ENCODE measurements at regions not wholly inside any gene's neighbourhood (a gene's known extent, or its start where the extent isn't known, plus 50 kb on each side); places are given as distances from the start of the nearest gene placed in this dataset.

GRCh38 chr20:48189181-48189580 lies 403.9 kb upstream of the SULF2 start:
- TF ChIP-seq POLR2A (IDR thresholded peaks at IDR 0.05), result no peak
- peak in 2 of 7 experiments; percentile 8 to 26 for TF ChIP-seq CTCF (IDR thresholded peaks at IDR 0.05)
- H3K36me3 ChIP-seq (replicated peaks in 1 of 2; ENCODE audit: insufficient read depth in 1 of 2, low read depth in 2 of 2), result no peaks in the 10 kb centered on the region
- ATAC-seq, result no peak
- no peak for DNase-seq
- no peak overlapping the region for H3K4me3 ChIP-seq
- no peaks in the 10 kb centered on the region for H3K27me3 ChIP-seq
- intact Hi-C loops (cut with DNase I), result no loop called here
- H3K9me3 ChIP-seq, result no peaks in the 10 kb centered on the region
- WGBS, 2 donors, result 49 to 64% methylated on average over 4 of the region's 4 CpGs
- no peak overlapping the region for H3K27ac ChIP-seq
- H3K4me1 ChIP-seq, result no peaks in the 10 kb centered on the region

DNA sequence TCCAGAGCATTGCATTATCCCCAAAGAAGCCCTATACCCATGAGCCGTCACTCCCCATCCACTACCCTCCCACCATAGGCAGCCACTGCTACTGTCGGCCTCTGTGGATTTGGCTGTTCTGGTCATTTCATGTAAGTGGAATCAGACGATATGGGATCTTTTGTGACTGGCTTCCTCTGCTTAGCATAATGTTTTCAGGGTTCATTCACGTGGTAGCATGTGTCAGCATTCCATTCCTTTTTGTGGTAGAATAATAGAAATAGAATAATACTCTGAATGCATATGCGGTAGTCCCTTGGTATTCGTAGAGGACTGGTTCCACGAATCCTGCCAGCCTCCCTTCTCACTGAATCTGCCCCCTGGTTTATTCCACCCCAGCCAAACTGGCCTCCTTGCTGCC lies 402.6 kb upstream of the SULF2 start:
- H3K4me1 ChIP-seq, result no peaks in the 10 kb centered on the region
- no peak overlapping the region for H3K27ac ChIP-seq
- H3K36me3 ChIP-seq (replicated peaks in 1 of 2; ENCODE audit: insufficient read depth in 1 of 2, low read depth in 2 of 2), result no peaks in the 10 kb centered on the region
- TF ChIP-seq POLR2A (IDR thresholded peaks at IDR 0.05) (no peak), CTCF (IDR thresholded peaks at IDR 0.05) (no peak)
- no peaks in the 10 kb centered on the region for H3K9me3 ChIP-seq
- no peaks in the 10 kb centered on the region for H3K27me3 ChIP-seq
- no peak overlapping the region for H3K4me3 ChIP-seq
- DNase-seq (no peak), ATAC-seq (no peak)
- 76 to 82% methylated on average over 7 of the region's 7 CpGs for WGBS, 2 donors
- intact Hi-C loops (cut with DNase I), result no loop called here

DNA sequence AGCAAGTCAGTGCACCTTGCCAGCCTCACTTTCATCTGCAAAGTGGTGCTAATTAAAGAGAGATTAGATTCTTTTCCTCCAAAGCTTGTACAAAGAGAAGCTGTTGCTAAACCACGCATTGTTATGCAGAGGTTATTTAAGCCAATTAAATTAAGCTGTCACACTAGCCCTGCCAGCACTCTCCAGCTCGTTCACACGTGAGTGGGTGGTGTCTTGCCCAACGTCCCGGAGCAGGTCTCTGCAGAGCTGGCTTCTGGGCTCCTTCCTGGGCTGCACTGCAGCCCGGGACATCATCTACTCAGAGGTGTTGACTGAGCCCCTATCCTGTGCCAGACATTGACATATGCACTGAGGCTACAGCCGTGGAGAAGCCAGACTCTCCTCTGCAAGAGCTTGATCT lies 401.6 kb upstream of the SULF2 start:
- Histone ChIP-seq H3K27me3 (no peaks in the 10 kb centered on the region), H3K4me1 (no peaks in the 10 kb centered on the region), H3K4me3 (no peak overlapping the region), H3K9me3 (no peaks in the 10 kb centered on the region), H3K27ac (no peak overlapping the region), H3K36me3 (replicated peaks in 1 of 2; ENCODE audit: insufficient read depth in 1 of 2, low read depth in 2 of 2) (no peaks in the 10 kb centered on the region)
- DNase-seq (no peak), ATAC-seq (no peak)
- no peak for TF ChIP-seq CTCF (IDR thresholded peaks at IDR 0.05)
- TF ChIP-seq POLR2A (IDR thresholded peaks at IDR 0.05), result no peak
- WGBS, 2 donors, result 41 to 42% methylated on average over 6 to 7 of the region's 7 CpGs
- intact Hi-C loops (cut with DNase I), result no loop called here

DNA sequence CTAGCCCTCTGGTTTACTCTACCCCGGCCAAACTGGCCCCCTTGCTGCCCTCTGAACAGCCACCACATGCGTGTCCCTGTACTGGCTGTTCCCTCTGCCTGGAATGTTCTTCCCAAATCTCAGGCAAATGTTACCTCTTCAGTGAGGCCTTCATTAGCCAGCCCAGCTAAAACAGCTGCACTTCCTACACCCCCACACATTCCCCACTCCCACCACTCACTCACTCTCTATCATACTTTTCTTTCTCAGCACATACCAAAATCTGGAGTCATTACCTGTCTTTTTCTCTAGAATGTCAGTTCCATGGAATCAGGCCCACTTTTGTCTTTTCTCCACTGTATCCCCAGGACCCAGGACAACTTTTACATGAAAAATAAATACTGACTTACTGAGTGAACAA lies 401.2 kb upstream of the SULF2 start:
- Histone ChIP-seq H3K4me1 (no peaks in the 10 kb centered on the region), H3K27me3 (no peaks in the 10 kb centered on the region), H3K4me3 (no peak overlapping the region), H3K9me3 (no peaks in the 10 kb centered on the region), H3K27ac (no peak overlapping the region), H3K36me3 (replicated peaks in 1 of 2; ENCODE audit: insufficient read depth in 1 of 2, low read depth in 2 of 2) (no peaks in the 10 kb centered on the region)
- no peak for TF ChIP-seq POLR2A (IDR thresholded peaks at IDR 0.05)
- TF ChIP-seq CTCF (IDR thresholded peaks at IDR 0.05), result no peak
- WGBS, 2 donors, result 74 to 80% methylated on average over 2 of the region's 2 CpGs
- ATAC-seq (no peak), DNase-seq (no peak)
- intact Hi-C loops (cut with DNase I), result no loop called here

GRCh38 chr20:48184229-48184628 lies 398.9 kb upstream of the SULF2 start:
- no peak for TF ChIP-seq POLR2A (IDR thresholded peaks at IDR 0.05)
- no peak for TF ChIP-seq CTCF (IDR thresholded peaks at IDR 0.05)
- Histone ChIP-seq H3K4me1 (no peaks in the 10 kb centered on the region), H3K36me3 (replicated peaks in 1 of 2; ENCODE audit: insufficient read depth in 1 of 2, low read depth in 2 of 2) (no peaks in the 10 kb centered on the region), H3K27me3 (no peaks in the 10 kb centered on the region), H3K9me3 (no peaks in the 10 kb centered on the region), H3K27ac (no peak overlapping the region), H3K4me3 (no peak overlapping the region)
- intact Hi-C loops (cut with DNase I), result no loop called here
- 63 to 88% methylated on average over 1 of the region's 1 CpG for WGBS, 2 donors
- DNase-seq (no peak), ATAC-seq (no peak)

Data from body of pancreas (tissue), 4 donors.